BJ (cell line): ENCODE measurements at regions not wholly inside any gene's neighbourhood (a gene's known extent, or its start where the extent isn't known, plus 50 kb on each side); places are given as distances from the start of the nearest gene placed in this dataset.
"Not testable (repeated sequence)": the region's sequence is repeated elsewhere in the genome, so short reads cannot be mapped to it uniquely, and the experiment has no call there.

Experiments
- CTCF ChIA-PET: fragments of 350-600 bp; formaldehyde crosslinking; extraction: SDS; loops from one replicate; lab custom pipeline; 2021; ENCODE audit warnings: antibody characterized with exemption, inconsistent platforms; lab: Yijun Ruan, JAX
- POLR2A ChIA-PET: fragments of 300-600 bp; sonication (Branson Sonifier 250); formaldehyde crosslinking; extraction: SDS; loops from one replicate; lab custom pipeline; 2021; ENCODE audit warnings: antibody characterized with exemption; lab: Charles Lee
- DNase-seq: peaks from one replicate; pipeline ENCODE4 v3.0.0-alpha.2; 2011; ENCODE audit warnings: low read depth
- H3K27me3 ChIP-seq: 2 replicates; pipeline ENCODE4 v1.6.0; 2011; ENCODE audit warnings: low read length; ENCODE audit not compliant: control insufficient read depth, insufficient read depth
- H3K36me3 ChIP-seq: 2 replicates; pipeline ENCODE4 v1.5.1; 2011; ENCODE audit warnings: low read length; ENCODE audit not compliant: control insufficient read depth, insufficient read depth
- H3K4me3 ChIP-seq: 2 replicates; pipeline ENCODE4 v1.5.1; 2011; ENCODE audit warnings: low read depth, mild to moderate bottlenecking, control low read depth, low read length
- CTCF ChIP-seq: IDR thresholded peaks from 2 replicates; pipeline ENCODE4 v1.5.1; 2011; ENCODE audit warnings: low read depth, mild to moderate bottlenecking, control low read depth, inconsistent platforms, low read length, moderate library complexity; ENCODE audit not compliant: insufficient read depth

GRCh38 chr4:114249976-114250375, 270.5 kb upstream of the ARSJ start:
- TF ChIP-seq CTCF, result no peak
- no peaks in the 10 kb centered on the region for H3K27me3 ChIP-seq
- POLR2A ChIA-PET, result no interaction called here
- H3K4me3 ChIP-seq, result no peak overlapping the region
- CTCF ChIA-PET, result no interaction called here
- no peak for DNase-seq
- no peaks in the 10 kb centered on the region for H3K36me3 ChIP-seq

DNA sequence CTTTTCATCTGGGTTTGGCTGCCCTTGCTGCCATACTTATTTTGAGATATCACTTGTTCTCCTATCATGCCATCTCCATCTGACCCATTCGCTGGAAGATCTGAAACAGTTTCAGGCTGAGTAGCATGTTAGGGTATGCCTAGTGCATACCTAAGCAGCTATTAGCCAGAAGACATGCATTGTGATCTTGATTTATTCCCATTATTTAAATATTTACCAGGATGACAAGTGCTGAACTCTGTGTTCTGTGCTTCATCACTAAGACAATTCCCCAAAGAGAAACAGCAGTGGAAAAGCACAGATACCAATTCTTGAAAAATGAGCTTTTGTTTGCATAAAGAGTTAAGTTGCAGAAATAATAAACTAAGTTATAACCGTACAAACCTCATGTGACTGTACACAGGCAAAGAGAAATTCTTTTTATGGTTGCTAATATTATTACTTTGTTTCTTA, 271.0 kb upstream of the ARSJ start:
- no peak for DNase-seq
- ChIA-PET CTCF (no interaction called here), POLR2A (no interaction called here)
- Histone ChIP-seq H3K27me3 (no peaks in the 10 kb centered on the region), H3K4me3 (no peak overlapping the region), H3K36me3 (no peaks in the 10 kb centered on the region)
- TF ChIP-seq CTCF, result no peak

DNA sequence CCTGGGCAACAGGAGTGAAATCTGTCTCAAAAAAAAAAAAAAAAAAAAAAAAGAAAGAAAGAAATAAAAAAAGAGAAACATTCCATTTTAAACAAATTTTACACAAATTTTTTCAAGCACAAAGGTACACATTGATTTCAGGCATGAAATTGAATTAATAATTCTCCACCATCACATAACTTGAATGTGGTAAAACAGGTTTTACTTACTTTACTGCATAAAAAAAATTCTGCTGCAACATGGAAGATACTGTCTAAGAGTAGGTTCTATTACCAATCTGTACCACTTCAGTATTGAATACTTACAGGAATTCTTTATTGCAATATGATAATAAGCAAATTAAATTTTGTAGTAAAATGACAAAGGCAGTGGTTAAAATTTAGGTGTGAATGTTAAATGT, 271.6 kb upstream of the ARSJ start:
- CTCF ChIA-PET, result no interaction called here
- POLR2A ChIA-PET, result no interaction called here

GRCh38 chr4:114252499-114252898, 273.1 kb upstream of the ARSJ start:
- no peaks in the 10 kb centered on the region for H3K27me3 ChIP-seq
- no peak for DNase-seq

More for the DNA sequence above, 271.6 kb upstream of the ARSJ start:
- no peaks in the 10 kb centered on the region for H3K36me3 ChIP-seq
- DNase-seq, result no peak
- H3K27me3 ChIP-seq, result no peaks in the 10 kb centered on the region
- H3K4me3 ChIP-seq, result no peak overlapping the region
- no peak for TF ChIP-seq CTCF

GRCh38 chr4:114257501-114257900, 278.1 kb upstream of the ARSJ start:
- H3K27me3 ChIP-seq, result no peaks in the 10 kb centered on the region
- no peak for TF ChIP-seq CTCF
- H3K4me3 ChIP-seq, result no peak overlapping the region
- no peak for DNase-seq
- CTCF ChIA-PET, result no interaction called here
- POLR2A ChIA-PET, result no interaction called here
- H3K36me3 ChIP-seq, result no peaks in the 10 kb centered on the region

More at GRCh38 chr4:114252499-114252898, 273.1 kb upstream of the ARSJ start:
- Histone ChIP-seq H3K4me3 (no peak overlapping the region), H3K36me3 (no peaks in the 10 kb centered on the region)
- CTCF ChIA-PET, result interaction anchor here (1.1 to 2.9 kb wide), 2 partner anchors 12 to 23 kb away, joined by 4 to 11 read pairs; no protein-coding TSS in a partner anchor
- POLR2A ChIA-PET, result no interaction called here
- no peak for TF ChIP-seq CTCF

GRCh38 chr4:114262421-114262820, 283.0 kb upstream of the ARSJ start:
- POLR2A ChIA-PET, H3K36me3 ChIP-seq, H3K4me3 ChIP-seq, CTCF ChIA-PET, H3K27me3 ChIP-seq, DNase-seq: not testable (repeated sequence)
